ENCODE measurements at regions not wholly inside any gene's neighbourhood (a gene's known extent, or its start where the extent isn't known, plus 50 kb on each side); places are given as distances from the start of the nearest gene placed in this dataset.

DNA sequence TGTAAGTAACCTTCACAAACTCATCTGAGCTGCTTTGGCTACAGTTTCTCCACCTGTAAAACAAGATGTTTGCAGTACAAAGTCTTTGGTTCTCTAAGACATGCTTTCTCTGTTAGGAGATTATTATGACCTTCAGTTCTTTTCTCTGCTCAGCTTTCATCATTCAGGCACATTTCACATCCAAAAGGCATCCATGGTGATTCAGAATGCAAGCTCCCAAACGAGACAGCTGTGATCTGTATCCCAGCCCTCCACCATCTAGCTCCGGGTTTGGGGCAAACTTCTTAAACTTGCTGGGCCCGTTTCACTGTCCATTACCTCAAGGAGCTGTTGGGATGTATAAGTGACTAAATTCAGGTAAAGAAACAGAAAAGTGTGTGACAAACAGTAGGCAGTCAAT is 95.8 kb upstream of the COL1A2 start:
- TF ChIP-seq CTCF (IDR thresholded peaks at IDR 0.05) (no peak), POLR2AphosphoS5 (IDR thresholded peaks at IDR 0.05) (no peak), POLR2A (IDR thresholded peaks at IDR 0.05) (no peak)

All from breast epithelium (tissue), 3 donors.